ENCODE measurements at regions not wholly inside any gene's neighbourhood (a gene's known extent, or its start where the extent isn't known, plus 50 kb on each side); places are given as distances from the start of the nearest gene placed in this dataset.
A peak's percentile ranks its signal among the peaks of the same experiment; 100 is the strongest.

DNA sequence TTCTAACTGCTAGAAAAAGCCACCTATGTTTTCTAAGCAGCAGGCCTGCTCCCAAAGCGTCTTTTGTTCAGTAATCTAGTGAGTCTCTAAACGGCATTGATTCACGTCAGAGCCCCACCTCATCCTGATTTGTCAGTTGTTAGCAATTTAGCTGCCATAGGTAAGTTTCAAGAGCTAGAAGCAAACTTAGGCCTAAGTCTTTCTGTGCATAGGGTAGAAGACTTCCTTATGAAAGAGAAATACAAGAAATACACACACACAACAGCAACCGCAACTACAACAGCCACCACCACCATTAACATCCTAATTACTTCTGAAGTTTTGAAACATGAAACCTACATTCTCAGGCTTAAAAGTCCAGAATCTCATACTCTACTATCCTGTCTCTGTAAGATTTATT is 531.1 kb upstream of the SPANXN1 start:
- H3K9ac ChIP-seq (ENCODE audit: low read length): no peak overlapping the region
- H3K36me3 ChIP-seq (ENCODE audit: insufficient read depth, low read length): no peaks in the 10 kb centered on the region
- H3K9me3 ChIP-seq (ENCODE audit: low read length): no peaks in the 10 kb centered on the region
- no peaks in the 10 kb centered on the region for H3K79me2 ChIP-seq (ENCODE audit: insufficient read depth, low read length)
- H3K27ac ChIP-seq (ENCODE audit: low read depth, low read length, poor library complexity, severe bottlenecking): no peak overlapping the region
- no peak overlapping the region for H3K4me2 ChIP-seq (ENCODE audit: low read length)
- no peaks in the 10 kb centered on the region for H3K27me3 ChIP-seq (ENCODE audit: insufficient read depth, low read length)
- no peaks in the 10 kb centered on the region for H3F3A ChIP-seq (ENCODE audit: insufficient read depth, low read length)
- no peaks in the 10 kb centered on the region for H3K9me2 ChIP-seq (ENCODE audit: low read depth, low read length)
- H2AFZ ChIP-seq (ENCODE audit: low read length): no peak overlapping the region
- no peaks in the 10 kb centered on the region for H3K4me1 ChIP-seq (ENCODE audit: insufficient read depth, low read length, severe bottlenecking)
- no peaks in the 10 kb centered on the region for H4K20me1 ChIP-seq (ENCODE audit: insufficient read depth, low read length)
- H3K4me3 ChIP-seq (ENCODE audit: low read depth, low read length, poor library complexity, severe bottlenecking): no peak overlapping the region
- TF ChIP-seq, protein P1, sequence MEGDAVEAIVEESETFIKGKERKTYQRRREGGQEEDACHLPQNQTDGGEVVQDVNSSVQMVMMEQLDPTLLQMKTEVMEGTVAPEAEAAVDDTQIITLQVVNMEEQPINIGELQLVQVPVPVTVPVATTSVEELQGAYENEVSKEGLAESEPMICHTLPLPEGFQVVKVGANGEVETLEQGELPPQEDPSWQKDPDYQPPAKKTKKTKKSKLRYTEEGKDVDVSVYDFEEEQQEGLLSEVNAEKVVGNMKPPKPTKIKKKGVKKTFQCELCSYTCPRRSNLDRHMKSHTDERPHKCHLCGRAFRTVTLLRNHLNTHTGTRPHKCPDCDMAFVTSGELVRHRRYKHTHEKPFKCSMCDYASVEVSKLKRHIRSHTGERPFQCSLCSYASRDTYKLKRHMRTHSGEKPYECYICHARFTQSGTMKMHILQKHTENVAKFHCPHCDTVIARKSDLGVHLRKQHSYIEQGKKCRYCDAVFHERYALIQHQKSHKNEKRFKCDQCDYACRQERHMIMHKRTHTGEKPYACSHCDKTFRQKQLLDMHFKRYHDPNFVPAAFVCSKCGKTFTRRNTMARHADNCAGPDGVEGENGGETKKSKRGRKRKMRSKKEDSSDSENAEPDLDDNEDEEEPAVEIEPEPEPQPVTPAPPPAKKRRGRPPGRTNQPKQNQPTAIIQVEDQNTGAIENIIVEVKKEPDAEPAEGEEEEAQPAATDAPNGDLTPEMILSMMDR (IDR thresholded peaks at IDR 0.05; ENCODE audit: low read length): no peak
- no peak for TF ChIP-seq EZH2 (IDR thresholded peaks at IDR 0.05; ENCODE audit: borderline replicate concordance, low read length)

DNA sequence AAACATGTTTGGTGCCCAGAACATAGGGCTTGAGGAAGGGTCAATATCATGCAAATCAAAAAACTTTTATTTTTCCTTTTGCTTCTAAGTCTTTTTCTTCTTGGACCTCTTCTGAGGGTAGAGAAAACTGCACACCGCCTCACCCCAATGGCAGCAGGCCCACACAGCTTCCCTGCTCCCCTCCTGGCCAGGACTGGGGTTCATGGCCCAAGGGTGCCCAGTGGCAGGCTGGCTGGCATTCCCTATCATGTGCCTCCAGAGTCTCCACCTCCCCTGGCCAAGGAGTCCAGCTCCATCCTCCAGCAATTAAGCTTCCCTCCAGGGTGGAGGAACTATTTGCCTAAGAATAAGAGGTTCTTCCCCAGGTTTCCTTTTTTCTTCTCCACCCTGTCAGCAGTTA is 529.6 kb upstream of the SPANXN1 start:
- Histone ChIP-seq H3K4me1 (ENCODE audit: insufficient read depth, low read length, severe bottlenecking) (no peaks in the 10 kb centered on the region), H3K27me3 (ENCODE audit: insufficient read depth, low read length) (no peaks in the 10 kb centered on the region), H3K4me2 (ENCODE audit: low read length) (no peak overlapping the region), H2AFZ (ENCODE audit: low read length) (no peak overlapping the region), H3K9ac (ENCODE audit: low read length) (no peak overlapping the region), H3K36me3 (ENCODE audit: insufficient read depth, low read length) (no peaks in the 10 kb centered on the region), H3K9me2 (ENCODE audit: low read depth, low read length) (no peaks in the 10 kb centered on the region), H4K20me1 (ENCODE audit: insufficient read depth, low read length) (no peaks in the 10 kb centered on the region), H3K9me3 (ENCODE audit: low read length) (no peaks in the 10 kb centered on the region), H3K4me3 (ENCODE audit: low read depth, low read length, poor library complexity, severe bottlenecking) (no peak overlapping the region), H3F3A (ENCODE audit: insufficient read depth, low read length) (no peaks in the 10 kb centered on the region), H3K79me2 (ENCODE audit: insufficient read depth, low read length) (no peaks in the 10 kb centered on the region), H3K27ac (ENCODE audit: low read depth, low read length, poor library complexity, severe bottlenecking) (no peak overlapping the region)
- TF ChIP-seq, protein P1 (IDR thresholded peaks at IDR 0.05; ENCODE audit: low read length): no peak
- no peak for TF ChIP-seq EZH2 (IDR thresholded peaks at IDR 0.05; ENCODE audit: borderline replicate concordance, low read length)

DNA sequence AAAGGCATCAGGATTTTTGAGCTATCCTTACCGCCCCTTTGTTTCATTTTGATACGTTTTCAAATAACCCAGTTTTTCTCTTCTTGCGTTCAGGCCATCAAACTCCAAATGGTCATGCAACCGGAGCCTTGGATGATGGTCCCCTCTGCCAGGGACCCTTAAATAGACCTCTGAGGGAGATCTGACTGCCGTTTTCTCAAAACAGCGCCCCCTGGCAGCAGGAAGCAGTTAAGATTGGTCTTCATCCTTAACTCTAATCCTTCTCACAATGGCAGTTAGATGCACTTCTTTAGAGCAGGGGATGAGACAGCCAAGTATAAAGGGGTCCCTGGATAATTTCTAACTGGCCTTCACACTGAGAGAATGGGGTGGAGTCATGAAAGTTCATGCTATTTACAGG is 525.0 kb upstream of the SPANXN1 start:
- no peaks in the 10 kb centered on the region for H3F3A ChIP-seq (ENCODE audit: insufficient read depth, low read length)
- no peaks in the 10 kb centered on the region for H3K4me1 ChIP-seq (ENCODE audit: insufficient read depth, low read length, severe bottlenecking)
- H3K9me3 ChIP-seq (ENCODE audit: low read length): no peaks in the 10 kb centered on the region
- H3K27me3 ChIP-seq (ENCODE audit: insufficient read depth, low read length): no peaks in the 10 kb centered on the region
- no peak overlapping the region for H2AFZ ChIP-seq (ENCODE audit: low read length)
- H3K4me2 ChIP-seq (ENCODE audit: low read length): no peak overlapping the region
- no peak overlapping the region for H3K27ac ChIP-seq (ENCODE audit: low read depth, low read length, poor library complexity, severe bottlenecking)
- H3K79me2 ChIP-seq (ENCODE audit: insufficient read depth, low read length): no peaks in the 10 kb centered on the region
- no peak overlapping the region for H3K4me3 ChIP-seq (ENCODE audit: low read depth, low read length, poor library complexity, severe bottlenecking)
- no peaks in the 10 kb centered on the region for H3K9me2 ChIP-seq (ENCODE audit: low read depth, low read length)
- TF ChIP-seq, protein P1 (IDR thresholded peaks at IDR 0.05; ENCODE audit: low read length): peak; percentile 19; the same call in 1 of the 2 replicates
- no peak for TF ChIP-seq EZH2 (IDR thresholded peaks at IDR 0.05; ENCODE audit: borderline replicate concordance, low read length)
- no peaks in the 10 kb centered on the region for H3K36me3 ChIP-seq (ENCODE audit: insufficient read depth, low read length)
- H3K9ac ChIP-seq (ENCODE audit: low read length): no peak overlapping the region
- no peaks in the 10 kb centered on the region for H4K20me1 ChIP-seq (ENCODE audit: insufficient read depth, low read length)
